Lower leg skin (tissue), 4 donors: ENCODE measurements at regions not wholly inside any gene's neighbourhood (a gene's known extent, or its start where the extent isn't known, plus 50 kb on each side); places are given as distances from the start of the nearest gene placed in this dataset.
A peak's percentile ranks its signal among the peaks of the same experiment; 100 is the strongest.

Experiments used
- DNase-seq, 2 donors: peaks; one replicate each; pipeline ENCODE4 v3.0.0-alpha.2; 2019; ENCODE audit warnings: low spot score in 2 of 2
- H3K4me3 ChIP-seq: fragments of 200-600 bp; sonication (generic); 2 replicates; pipeline ENCODE4 v1.5.1; 2017; ENCODE audit warnings: mild to moderate bottlenecking, low read depth; ENCODE audit not compliant: poor library complexity, severe bottlenecking
- POLR2A ChIP-seq, 2 donors: fragments of 450-650 bp; IDR thresholded peaks; one replicate each; pipeline ENCODE4 v1.6.1; 2016 to 2017; ENCODE audit warnings: antibody characterized with exemption in 2 of 2, mild to moderate bottlenecking in 1 of 2, moderate library complexity in 1 of 2
- WGBS, 2 donors: methylation state at CpG; one replicate each; pipeline ENCODE4 v1.1.5; 2018; 5-methylcytosine and 5-hydroxymethylcytosine counted together
- intact Hi-C: fragments of 100-400 bp; cut with DNase I; formaldehyde crosslinking; loops from one replicate; pipeline ENCODE4 v1.15.0; 2023; ENCODE audit warnings: low total_unique reads
- TF ChIP-seq, protein P1 (sequence below), 3 donors: fragments of 450-650 bp; IDR thresholded peaks; one replicate each; pipeline ENCODE4 v1.5.1; 2016; ENCODE audit warnings: antibody characterized with exemption in 3 of 3, mild to moderate bottlenecking in 3 of 3, moderate library complexity in 2 of 3

DNA sequence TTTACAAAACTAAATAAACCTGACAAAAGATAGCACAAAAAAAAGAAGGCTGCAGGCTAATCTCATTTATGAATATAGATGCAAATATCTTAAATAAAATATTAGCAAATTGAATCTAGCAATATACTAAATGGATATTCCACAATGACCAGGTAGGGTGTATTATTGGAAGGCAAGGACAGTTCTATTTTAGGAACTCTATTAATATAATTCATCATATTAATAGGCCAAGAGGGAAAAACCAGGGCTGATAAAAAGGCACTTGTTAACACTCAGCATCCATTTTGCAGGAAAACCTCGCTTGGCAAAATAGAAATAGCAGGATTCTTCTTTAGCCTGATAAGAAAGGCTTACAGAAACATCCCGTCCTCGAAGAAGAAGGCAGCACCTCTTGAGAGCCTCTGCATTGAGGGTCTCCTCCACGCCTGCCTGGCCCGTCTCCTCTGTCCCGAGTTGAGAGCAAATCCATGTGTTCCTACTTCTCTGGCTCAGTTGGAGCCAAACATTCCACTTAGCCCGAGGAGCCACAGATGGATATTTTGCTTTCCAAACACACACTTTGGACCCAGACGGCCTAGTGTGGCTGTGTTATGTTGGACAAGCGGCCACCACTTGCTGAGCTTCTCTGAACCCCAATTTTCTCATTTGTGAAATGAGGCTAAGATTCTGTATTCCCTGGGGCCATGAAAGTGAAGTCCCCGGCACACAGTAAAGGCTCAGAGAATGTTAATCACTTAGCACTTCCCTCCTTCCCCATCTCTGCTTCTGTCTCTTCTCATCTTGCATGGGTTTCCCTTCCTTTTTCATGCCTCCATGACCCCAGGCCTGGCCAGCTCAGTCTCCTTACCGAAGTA, 181.8 kb upstream of the MVB12B start:
- no peak for TF ChIP-seq POLR2A (IDR thresholded peaks at IDR 0.05)
- TF ChIP-seq, protein P1, sequence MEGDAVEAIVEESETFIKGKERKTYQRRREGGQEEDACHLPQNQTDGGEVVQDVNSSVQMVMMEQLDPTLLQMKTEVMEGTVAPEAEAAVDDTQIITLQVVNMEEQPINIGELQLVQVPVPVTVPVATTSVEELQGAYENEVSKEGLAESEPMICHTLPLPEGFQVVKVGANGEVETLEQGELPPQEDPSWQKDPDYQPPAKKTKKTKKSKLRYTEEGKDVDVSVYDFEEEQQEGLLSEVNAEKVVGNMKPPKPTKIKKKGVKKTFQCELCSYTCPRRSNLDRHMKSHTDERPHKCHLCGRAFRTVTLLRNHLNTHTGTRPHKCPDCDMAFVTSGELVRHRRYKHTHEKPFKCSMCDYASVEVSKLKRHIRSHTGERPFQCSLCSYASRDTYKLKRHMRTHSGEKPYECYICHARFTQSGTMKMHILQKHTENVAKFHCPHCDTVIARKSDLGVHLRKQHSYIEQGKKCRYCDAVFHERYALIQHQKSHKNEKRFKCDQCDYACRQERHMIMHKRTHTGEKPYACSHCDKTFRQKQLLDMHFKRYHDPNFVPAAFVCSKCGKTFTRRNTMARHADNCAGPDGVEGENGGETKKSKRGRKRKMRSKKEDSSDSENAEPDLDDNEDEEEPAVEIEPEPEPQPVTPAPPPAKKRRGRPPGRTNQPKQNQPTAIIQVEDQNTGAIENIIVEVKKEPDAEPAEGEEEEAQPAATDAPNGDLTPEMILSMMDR (IDR thresholded peaks at IDR 0.05) = no peak
- intact Hi-C loops = no loop called here
- 67 to 76% methylated on average over 11 of the region's 11 CpGs for WGBS, 2 donors
- peak; percentile 4 to 17 for DNase-seq
- no peak overlapping the region for H3K4me3 ChIP-seq

DNA sequence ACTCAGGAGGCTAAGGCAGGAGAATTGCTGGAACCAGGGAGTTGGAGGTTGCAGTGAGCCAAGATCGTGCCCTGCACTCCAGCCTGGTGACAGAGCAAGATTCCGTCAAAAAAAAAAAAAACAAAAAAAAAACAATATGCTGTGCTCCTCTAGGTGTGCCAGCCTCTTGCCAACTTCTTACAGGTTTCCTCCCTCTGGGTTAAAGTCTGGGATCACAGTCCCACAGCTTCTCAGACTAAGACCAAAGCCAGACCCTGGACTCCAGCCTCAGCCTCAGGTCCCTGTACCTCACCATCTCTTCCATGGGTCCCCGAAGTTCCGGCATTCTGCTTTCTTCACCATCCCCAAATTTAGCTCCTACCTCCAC, 180.8 kb upstream of the MVB12B start:
- DNase-seq = no peak
- 72 to 83% methylated on average over 4 of the region's 4 CpGs for whole genome bisulfite sequencing, 2 donors
- no peak overlapping the region for H3K4me3 ChIP-seq
- TF ChIP-seq, protein P1 (IDR thresholded peaks at IDR 0.05) = no peak
- TF ChIP-seq POLR2A (IDR thresholded peaks at IDR 0.05) = no peak
- intact Hi-C loops = no loop called here

DNA sequence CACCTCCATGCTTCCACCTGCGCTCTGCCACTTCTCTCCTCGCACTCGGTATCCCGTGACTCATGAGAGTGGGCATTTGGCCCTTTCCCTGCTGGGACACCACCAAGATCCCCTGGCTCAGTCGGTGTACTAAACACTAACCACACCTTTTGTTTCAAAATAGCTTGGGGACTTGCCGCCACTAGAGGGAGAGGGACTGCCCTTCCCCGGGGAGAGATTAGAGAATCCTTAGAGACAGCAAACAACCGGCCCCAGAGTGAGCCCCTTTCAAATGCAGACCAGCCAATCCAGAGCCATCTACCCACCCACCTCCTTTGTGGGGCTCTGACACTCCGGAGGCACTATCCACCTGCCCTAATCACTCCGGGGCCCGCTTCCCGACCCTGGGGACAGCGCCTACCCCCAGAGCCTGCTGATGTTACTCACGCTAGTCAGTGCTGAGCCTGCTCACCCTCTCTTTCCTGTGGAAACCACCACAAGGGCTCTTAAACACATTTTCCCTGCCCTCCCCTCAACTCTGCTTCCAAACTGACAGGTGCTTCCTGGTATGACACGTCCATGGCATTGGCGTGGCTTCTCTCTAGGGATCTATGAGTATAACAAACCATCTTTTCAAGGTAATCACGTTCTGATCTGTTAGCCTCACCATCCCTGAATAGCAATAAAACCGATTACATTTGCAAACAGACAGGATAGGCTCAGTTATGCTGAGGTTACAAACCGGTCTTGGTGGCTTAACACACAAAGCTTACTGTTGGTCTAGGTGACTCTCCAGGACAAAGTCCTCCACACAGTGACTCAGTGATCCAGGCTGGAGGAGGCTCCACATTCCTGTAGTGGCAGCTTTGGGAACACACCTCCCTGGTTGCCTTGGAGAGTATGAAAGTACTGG, 180.1 kb upstream of the MVB12B start:
- DNase-seq = peak; percentile 10 to 83
- intact Hi-C loops = no loop called here
- WGBS, 2 donors = 23 to 25% methylated on average over 18 to 19 of the region's 19 CpGs
- TF ChIP-seq POLR2A (IDR thresholded peaks at IDR 0.05) = no peak
- TF ChIP-seq, protein P1 (IDR thresholded peaks at IDR 0.05) = no peak
- H3K4me3 ChIP-seq = no peak overlapping the region

DNA sequence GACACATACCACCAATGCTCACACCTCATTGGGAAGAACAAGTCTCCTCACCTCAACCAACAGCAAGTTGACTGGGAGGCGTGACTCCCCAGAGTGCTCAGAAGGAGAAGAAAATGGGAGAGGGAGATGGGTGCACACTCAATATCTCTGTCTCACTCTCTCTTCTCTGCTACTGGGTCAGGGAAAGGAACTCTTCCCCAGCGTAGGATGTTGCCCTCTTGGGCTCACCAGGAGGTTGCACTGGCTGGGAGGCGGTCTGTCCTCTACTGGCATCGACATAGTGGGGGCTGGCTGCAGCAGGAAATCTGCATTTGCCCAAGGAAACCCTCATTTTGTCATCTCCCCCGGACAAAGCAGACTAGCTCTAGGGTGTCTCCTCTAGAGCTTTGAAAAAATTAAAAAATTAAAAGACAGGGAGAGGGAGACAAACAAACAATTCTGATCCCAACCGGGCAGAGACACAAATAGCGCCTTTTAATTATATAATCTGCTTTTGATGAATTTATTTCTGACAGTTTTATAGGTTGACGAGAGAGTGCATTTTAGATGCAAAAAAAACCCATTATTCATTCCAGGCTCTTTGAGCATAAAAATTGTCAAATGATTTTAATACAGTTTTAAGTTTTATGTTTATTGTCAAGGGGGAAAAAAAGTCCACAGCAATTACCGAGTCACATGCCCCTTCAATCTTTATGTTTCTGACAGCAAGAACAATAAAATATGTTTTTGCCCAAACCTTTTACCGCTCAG, 179.3 kb upstream of the MVB12B start:
- 39 to 41% methylated on average over 10 of the region's 10 CpGs for WGBS, 2 donors

More for the DNA sequence above, 179.3 kb upstream of the MVB12B start:
- peak; percentile 2 to 68 for DNase-seq
- intact Hi-C loops = no loop called here
- no peak for TF ChIP-seq POLR2A (IDR thresholded peaks at IDR 0.05)
- TF ChIP-seq, protein P1 (IDR thresholded peaks at IDR 0.05) = no peak
- H3K4me3 ChIP-seq = no peak overlapping the region
